K562 (cell line): ENCODE measurements at regions not wholly inside any gene's neighbourhood (a gene's known extent, or its start where the extent isn't known, plus 50 kb on each side); places are given as distances from the start of the nearest gene placed in this dataset.

Experiments used
- ATAC-seq: fragments of 200-7000 bp; cut with Tn5 transposase; 3 replicates; pipeline ENCODE4 v1.9.1; 2020; ENCODE audit warnings: moderate library complexity
- BruUV-seq: library from RNA; stranded (reverse); fragments of 400-500 nt; replicated peaks from 2 replicates; lab custom pipeline; 2021; lab: Mats Ljungman, UMichigan
- CTCF ChIA-PET: fragments of 300-600 bp; formaldehyde crosslinking; extraction: SDS; loops from one replicate; lab custom pipeline; 2021; ENCODE audit warnings: low intra/inter-chr PET ratio; lab: Yijun Ruan, JAX
- POLR2A ChIA-PET: fragments of 300-600, 350-650 bp; sonication (Branson Sonifier 250); formaldehyde crosslinking; extraction: SDS; loops from one replicate; lab custom pipeline; 2021; ENCODE audit warnings: antibody characterized with exemption, inconsistent platforms; lab: Yijun Ruan, JAX
- DNase-seq, 4 experiments: peaks; one replicate each; pipeline versions ENCODE4 v3.0.0 to v3.0.0-alpha.2; 2011 to 2018; ENCODE audit warnings: low spot score in 3 of 4, mixed read lengths in 3 of 4; ENCODE audit errors: extremely low read depth in 1 of 4
- FAIRE-seq: peaks from 2 replicates; lab custom pipeline; 2011; peaks lifted over from hg19 to GRCh38; lab: Jason Lieb, UNC
- H2AFZ ChIP-seq: 2 replicates; pipeline ENCODE4 v1.6.0; 2011; ENCODE audit warnings: low read depth, low read length, control low read depth, inconsistent platforms
- H3K27ac ChIP-seq: fragments of 200-600 bp; 3 replicates; pipeline ENCODE4 v1.8.0; 2011; ENCODE audit warnings: low read depth, mild to moderate bottlenecking, control low read depth, inconsistent platforms, low read length, moderate library complexity, mixed read lengths; ENCODE audit errors: extremely low read depth
- H3K27me3 ChIP-seq, 2 experiments: fragments of 300-600 bp in 1 of 2; 2 replicates in 1 of 2; 3 replicates in 1 of 2; pipeline versions ENCODE4 v1.6.0 to v1.8.0; 2011; ENCODE audit warnings: inconsistent platforms in 2 of 2, low read length in 2 of 2, mild to moderate bottlenecking in 1 of 2, mixed read lengths in 1 of 2, moderate library complexity in 1 of 2; ENCODE audit not compliant: control insufficient read depth in 2 of 2, insufficient read depth in 2 of 2
- H3K36me3 ChIP-seq: fragments of 300-600 bp; 3 replicates; pipeline ENCODE4 v1.8.0; 2011; ENCODE audit warnings: mild to moderate bottlenecking, low read length, inconsistent platforms; ENCODE audit not compliant: control insufficient read depth, insufficient read depth
- H3K4me1 ChIP-seq, 2 experiments: fragments of 200-600 bp in 1 of 2; replicated peaks in 1 of 2; 2 replicates in 1 of 2; 3 replicates in 1 of 2; pipeline versions ENCODE4 v1.5.1 to v1.8.0; 2011; ENCODE audit warnings: inconsistent platforms in 2 of 2, low read length in 2 of 2, mild to moderate bottlenecking in 1 of 2, mixed read lengths in 1 of 2, moderate library complexity in 1 of 2; ENCODE audit not compliant: control insufficient read depth in 2 of 2, insufficient read depth in 2 of 2
- H3K4me2 ChIP-seq: 2 replicates; pipeline ENCODE4 v1.6.1; 2011; ENCODE audit warnings: low read length, control low read depth, inconsistent platforms, mixed read lengths; ENCODE audit not compliant: insufficient read depth
- H3K4me3 ChIP-seq: fragments of 200-600 bp; sonication (generic), shearing (Covaris generic); 2 replicates; pipeline ENCODE4 v1.5.1; 2016; ENCODE audit warnings: control low read depth, inconsistent platforms
- H3K79me2 ChIP-seq: fragments of 200-600 bp; 3 replicates; pipeline ENCODE4 v1.8.0; 2011; ENCODE audit warnings: low read length, inconsistent platforms; ENCODE audit not compliant: control insufficient read depth, insufficient read depth
- H3K9ac ChIP-seq, 2 experiments: 2 replicates each; pipeline versions ENCODE4 v1.6.0 to v1.6.1; 2011; ENCODE audit warnings: low read depth in 2 of 2, low read length in 2 of 2, control low read depth in 1 of 2, inconsistent platforms in 1 of 2, mild to moderate bottlenecking in 1 of 2, mixed read lengths in 1 of 2; ENCODE audit not compliant: insufficient read depth in 1 of 2
- H3K9me1 ChIP-seq: one replicate; pipeline ENCODE4 v1.6.0; 2011; ENCODE audit warnings: inconsistent platforms, mild to moderate bottlenecking, low read length, moderate library complexity; ENCODE audit not compliant: control insufficient read depth, insufficient read depth
- H3K9me3 ChIP-seq: replicated peaks from 2 replicates; pipeline ENCODE4 v1.5.1; 2011; ENCODE audit warnings: low read depth, low read length, inconsistent platforms; ENCODE audit not compliant: control insufficient read depth, insufficient read depth
- H4K20me1 ChIP-seq: replicated peaks from 2 replicates; pipeline ENCODE4 v1.6.1; 2011; ENCODE audit warnings: low read length, inconsistent platforms, mixed read lengths; ENCODE audit not compliant: control insufficient read depth, insufficient read depth
- EHMT2 ChIP-seq: fragments of 450-650 bp; IDR thresholded peaks from 2 replicates; pipeline ENCODE4 v1.6.1; 2018; ENCODE audit warnings: antibody characterized with exemption
- FOXA1 ChIP-seq: fragments of 450-650 bp; IDR thresholded peaks from 2 replicates; pipeline ENCODE4 v1.6.1; 2016; ENCODE audit warnings: mild to moderate bottlenecking, borderline replicate concordance
- KDM2B ChIP-seq: fragments of 250-450 bp; sonication (Bioruptor Pico); IDR thresholded peaks from 2 replicates; pipeline ENCODE4 v1.8.0; 2021; ENCODE audit warnings: mild to moderate bottlenecking, moderate library complexity
- MCM3 ChIP-seq: fragments of 450-650 bp; IDR thresholded peaks from 2 replicates; pipeline ENCODE4 v1.6.1; 2016
- MCM7 ChIP-seq, 2 experiments: fragments of 450-650 bp; IDR thresholded peaks; 2 replicates each; pipeline ENCODE4 v1.6.1; 2016 to 2018
- MTA1 ChIP-seq: fragments of 450-650 bp; IDR thresholded peaks from 2 replicates; pipeline ENCODE4 v1.6.1; 2017; ENCODE audit warnings: borderline replicate concordance
- PPARD ChIP-seq: fragments of 250-450 bp; sonication (Bioruptor Pico); IDR thresholded peaks from 2 replicates; pipeline ENCODE4 v1.8.0; 2022; ENCODE audit warnings: inconsistent platforms, mild to moderate bottlenecking, moderate library complexity
- RNF2 ChIP-seq: sonication (generic); IDR thresholded peaks from 2 replicates; pipeline ENCODE4 v1.6.1; 2016
- WGBS: fragments of 100-300 bp; shearing (Covaris generic); methylation state at CpG from one replicate; pipeline ENCODE4 v1.1.6; 2016; ENCODE audit warnings: low coverage, mixed read lengths; ENCODE audit not compliant: insufficient coverage; ENCODE audit errors: missing lambda C conversion rate; 5-methylcytosine and 5-hydroxymethylcytosine counted together
- in situ Hi-C: fragments of 300-500 bp; cut with MboI; formaldehyde crosslinking; loops from 4 replicates; pipeline ENCODE4 v1.15.0; 2018; ENCODE audit warnings: inconsistent platforms, mixed read lengths
- intact Hi-C: fragments of 100-400 bp; cut with micrococcal nuclease; formaldehyde crosslinking; loops from 2 replicates; pipeline ENCODE4 v1.14.2; 2022

DNA sequence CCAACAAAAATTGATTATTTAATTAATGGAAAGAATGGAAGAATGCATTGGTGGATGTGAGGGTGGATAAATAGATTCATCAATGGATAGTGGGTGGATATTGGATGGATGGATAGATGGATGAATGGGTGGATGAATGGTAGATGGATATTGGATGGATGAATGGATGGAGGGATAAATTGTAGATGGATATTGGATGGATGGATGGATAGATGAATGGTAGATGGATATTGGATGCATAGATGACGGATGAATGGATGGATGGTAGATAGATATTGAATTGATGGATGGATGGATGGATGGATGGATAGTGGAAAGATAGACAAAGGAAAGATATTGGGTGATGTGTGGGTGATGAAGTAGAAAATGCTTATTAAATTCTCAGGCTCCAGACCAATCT, 123.6 kb upstream of the KAZN start:
- no peak for DNase-seq
- 71% methylated on average over 1 of the region's 1 CpG for WGBS
- POLR2A ChIA-PET = no interaction called here

DNA sequence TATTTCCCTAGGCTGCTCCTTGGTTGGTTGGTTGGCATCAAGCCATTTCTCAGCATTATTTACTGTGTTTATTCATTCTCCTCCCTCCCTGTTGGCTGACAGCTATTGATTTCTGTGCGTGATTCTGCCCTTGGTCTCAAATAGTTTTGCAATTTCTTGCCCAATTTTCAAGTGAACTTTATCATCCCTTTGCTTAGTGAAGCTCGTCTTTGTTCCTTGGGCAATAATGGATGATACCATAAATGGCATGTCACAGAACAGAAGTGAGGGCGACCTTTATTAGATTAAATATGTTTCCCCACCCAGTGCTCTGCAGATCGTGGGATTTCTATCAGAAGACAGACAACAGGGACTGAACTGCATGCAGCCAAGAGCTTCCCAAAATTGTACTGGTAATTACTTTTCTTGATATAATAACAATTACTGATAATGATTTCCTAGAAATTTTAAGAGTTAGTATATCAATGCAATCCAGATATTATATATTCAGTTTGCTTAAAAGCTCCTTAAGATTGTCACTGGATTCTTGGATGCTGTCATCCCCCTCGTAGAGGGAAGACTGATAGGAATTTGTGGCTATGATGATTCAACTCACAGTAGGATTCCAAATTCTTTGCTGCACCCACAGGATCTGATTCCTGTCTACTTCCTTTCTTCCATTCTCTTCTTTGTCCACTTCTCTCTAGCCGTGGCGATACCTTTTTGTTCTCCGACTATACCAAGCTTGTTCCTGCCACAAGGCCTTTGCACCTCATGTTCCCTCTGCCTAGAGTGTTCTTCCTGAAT, 122.1 kb upstream of the KAZN start:
- no peak for ATAC-seq
- peaks cover 3% of the 10 kb centered on the region for H3K9me1 ChIP-seq
- H4K20me1 ChIP-seq = no peaks in the 10 kb centered on the region
- no TSS peak for BruUV-seq
- peaks cover 7 to 17% of the 10 kb centered on the region in 2 experiments for H3K4me1 ChIP-seq
- H3K27ac ChIP-seq = no peak overlapping the region
- H3K27me3 ChIP-seq = no peaks in the 10 kb centered on the region
- ChIA-PET POLR2A (no interaction called here), CTCF (no interaction called here)
- intact Hi-C loops = no loop called here
- in situ Hi-C loops = no loop called here
- no peak overlapping the region for H3K4me3 ChIP-seq
- DNase-seq = no peak
- H3K9ac ChIP-seq = no peak overlapping the region
- FAIRE-seq = no peak
- H3K4me2 ChIP-seq = no peak overlapping the region
- no peak overlapping the region for H2AFZ ChIP-seq
- H3K36me3 ChIP-seq = no peaks in the 10 kb centered on the region
- no peaks in the 10 kb centered on the region for H3K9me3 ChIP-seq
- no peaks in the 10 kb centered on the region; the same call in 2 of the 3 replicates for H3K79me2 ChIP-seq
- 23% methylated on average over 8 of the region's 8 CpGs for WGBS
- TF ChIP-seq RNF2 (no peak), FOXA1 (no peak), MCM7 (IDR thresholded peaks at IDR 0.05) (no peak), PPARD (CRISPR knock-in tag) (no peak)

More for the DNA sequence above, 123.6 kb upstream of the KAZN start:
- Histone ChIP-seq H3K4me1 (peaks cover 4 to 12% of the 10 kb centered on the region in 2 experiments), H2AFZ (no peak overlapping the region), H3K9me1 (no peaks in the 10 kb centered on the region), H3K36me3 (no peaks in the 10 kb centered on the region), H3K9ac (no peak overlapping the region), H3K4me2 (no peak overlapping the region), H3K79me2 (no peaks in the 10 kb centered on the region; the same call in 2 of the 3 replicates), H3K9me3 (no peaks in the 10 kb centered on the region), H3K27me3 (no peaks in the 10 kb centered on the region; a peak in 1 of 5 replicates), H3K4me3 (no peak overlapping the region), H4K20me1 (no peaks in the 10 kb centered on the region), H3K27ac (no peak overlapping the region)
- BruUV-seq = no TSS peak
- CTCF ChIA-PET = no interaction called here
- intact Hi-C loops (no loop called here), in situ Hi-C loops (no loop called here)
- FAIRE-seq = no peak
- TF ChIP-seq KDM2B (no peak), EHMT2 (peak; percentile 59; the same call in 1 of the 2 replicates), MCM3 (peak; percentile 61; the same call in 1 of the 2 replicates), MTA1 (no peak)
- no peak for ATAC-seq
